ENCODE measurements at regions not wholly inside any gene's neighbourhood (a gene's known extent, or its start where the extent isn't known, plus 50 kb on each side); places are given as distances from the start of the nearest gene placed in this dataset.
A peak's percentile ranks its signal among the peaks of the same experiment; 100 is the strongest.
"Not testable (repeated sequence)": the region's sequence is repeated elsewhere in the genome, so short reads cannot be mapped to it uniquely, and the experiment has no call there.

GRCh38 chr12:45490232-45490881, 239.1 kb upstream of the ARID2 start:
- no peak for DNase-seq

DNA sequence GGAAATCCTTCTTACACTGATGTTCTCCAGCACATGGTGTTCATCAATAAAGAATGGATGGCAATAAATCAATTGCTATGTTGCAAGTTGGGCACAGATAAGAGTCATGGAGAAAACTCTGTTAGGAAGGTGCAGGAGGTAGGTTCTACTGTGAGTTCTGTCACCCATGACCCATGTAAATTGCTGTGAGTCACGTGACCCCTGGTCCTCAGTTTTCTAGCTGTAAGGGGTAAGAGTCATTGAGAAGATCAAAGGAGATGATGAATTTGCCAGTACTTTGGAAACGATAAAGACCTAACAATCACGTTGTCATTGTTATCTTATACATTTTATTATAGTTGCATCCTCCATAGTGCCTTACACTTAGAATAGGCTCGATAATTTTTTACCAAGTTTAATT, 235.2 kb upstream of the ARID2 start:
- DNase-seq = no peak

DNA sequence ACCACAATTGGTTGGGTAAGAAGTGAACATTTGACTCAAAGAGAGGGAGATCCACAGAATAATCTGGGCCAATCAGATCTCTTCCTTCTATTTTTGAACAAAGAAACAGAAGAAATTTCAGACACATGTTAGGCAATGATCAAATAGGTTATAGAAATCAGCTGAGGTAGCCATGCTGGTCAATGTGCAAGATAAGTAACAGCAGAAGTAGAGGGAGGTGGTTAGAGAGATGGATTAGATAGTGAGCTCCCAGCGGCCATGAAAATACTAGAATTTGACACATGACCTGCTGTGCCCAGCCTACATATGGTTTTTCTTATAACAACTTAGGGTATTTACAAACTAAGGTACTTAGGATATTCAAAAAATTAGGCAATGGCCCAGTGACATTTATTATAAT, 230.9 kb upstream of the ARID2 start:
- no peak for DNase-seq

- DNase-seq = no peak
These were observed 226.9 kb upstream of the ARID2 start for GRCh38 chr12:45502481-45503128.

DNA sequence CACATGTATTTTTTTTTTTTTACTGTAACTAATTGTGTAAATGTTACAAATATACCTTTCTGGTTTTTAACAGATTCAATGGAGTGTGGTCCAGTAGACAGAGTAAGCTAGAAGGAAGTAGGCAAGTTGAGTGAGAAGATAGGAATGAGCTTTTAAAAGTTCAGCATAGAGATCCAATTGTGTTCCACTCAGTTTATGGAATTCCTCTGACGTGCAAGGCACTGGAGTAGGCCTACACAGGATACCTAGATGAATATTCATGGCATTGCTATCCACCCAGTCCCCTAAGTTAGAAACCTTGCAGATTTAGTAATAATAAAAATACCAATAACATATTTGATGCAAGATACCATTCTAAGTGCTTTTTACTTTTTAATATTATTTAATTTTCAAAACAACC, 225.6 kb upstream of the ARID2 start:
- no peak for DNase-seq

DNA sequence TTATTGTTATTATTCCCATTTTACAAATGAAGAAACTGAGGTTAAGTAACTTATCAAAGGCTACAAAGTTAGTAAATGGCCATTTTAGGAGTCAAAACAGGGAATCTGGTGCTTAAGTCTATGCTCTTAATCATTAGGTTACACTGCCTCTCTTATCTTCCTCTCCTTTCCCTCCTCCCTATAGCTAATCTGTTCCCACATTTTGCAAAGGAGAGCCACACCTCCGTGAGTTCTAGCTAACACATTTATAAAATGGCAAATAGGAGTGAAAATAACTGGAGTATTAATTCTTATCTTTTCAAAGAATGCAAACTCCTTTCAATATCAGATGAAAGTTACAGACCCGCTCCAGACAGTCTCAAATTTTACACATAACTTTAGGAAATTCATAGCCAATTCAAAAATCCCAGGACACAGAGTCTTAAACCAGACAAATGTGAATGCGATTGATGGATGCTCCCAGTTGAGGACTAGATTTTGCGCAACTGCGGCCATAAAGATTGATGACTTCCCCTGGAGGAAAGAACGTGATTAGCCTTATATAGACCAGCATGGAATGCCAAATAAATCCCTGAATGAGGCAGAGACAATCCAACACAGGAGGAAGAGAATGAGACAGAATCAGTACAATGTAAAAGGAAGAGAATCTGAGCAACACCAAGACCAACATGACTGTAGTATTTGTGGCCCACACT, 225.0 kb upstream of the ARID2 start:
- no peak for DNase-seq

- no peak for DNase-seq
These were observed 220.3 kb upstream of the ARID2 start for GRCh38 chr12:45509187-45509586.

DNA sequence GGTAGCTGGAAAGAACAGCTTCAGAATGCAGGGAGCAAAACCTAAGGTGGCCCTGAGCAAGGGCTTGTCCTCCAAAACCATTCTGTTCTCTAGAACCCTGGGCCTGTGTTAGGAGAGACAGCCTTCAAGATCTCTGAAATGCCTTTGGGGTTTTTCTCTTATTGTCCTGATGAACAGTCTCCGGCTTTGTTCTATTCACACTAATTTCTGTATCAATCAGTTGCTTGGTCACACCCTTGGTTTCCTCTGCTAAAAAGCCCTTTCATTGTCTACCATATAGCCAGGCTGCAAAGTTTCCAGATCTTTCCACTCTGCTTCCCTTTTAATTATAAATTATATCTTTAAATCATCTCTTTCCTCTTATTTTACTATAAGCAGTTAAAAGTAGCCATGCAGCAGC, 219.9 kb upstream of the ARID2 start:
- no peak for DNase-seq

GRCh38 chr12:45517381-45517780, 212.1 kb upstream of the ARID2 start:
- DNase-seq = no peak

DNA sequence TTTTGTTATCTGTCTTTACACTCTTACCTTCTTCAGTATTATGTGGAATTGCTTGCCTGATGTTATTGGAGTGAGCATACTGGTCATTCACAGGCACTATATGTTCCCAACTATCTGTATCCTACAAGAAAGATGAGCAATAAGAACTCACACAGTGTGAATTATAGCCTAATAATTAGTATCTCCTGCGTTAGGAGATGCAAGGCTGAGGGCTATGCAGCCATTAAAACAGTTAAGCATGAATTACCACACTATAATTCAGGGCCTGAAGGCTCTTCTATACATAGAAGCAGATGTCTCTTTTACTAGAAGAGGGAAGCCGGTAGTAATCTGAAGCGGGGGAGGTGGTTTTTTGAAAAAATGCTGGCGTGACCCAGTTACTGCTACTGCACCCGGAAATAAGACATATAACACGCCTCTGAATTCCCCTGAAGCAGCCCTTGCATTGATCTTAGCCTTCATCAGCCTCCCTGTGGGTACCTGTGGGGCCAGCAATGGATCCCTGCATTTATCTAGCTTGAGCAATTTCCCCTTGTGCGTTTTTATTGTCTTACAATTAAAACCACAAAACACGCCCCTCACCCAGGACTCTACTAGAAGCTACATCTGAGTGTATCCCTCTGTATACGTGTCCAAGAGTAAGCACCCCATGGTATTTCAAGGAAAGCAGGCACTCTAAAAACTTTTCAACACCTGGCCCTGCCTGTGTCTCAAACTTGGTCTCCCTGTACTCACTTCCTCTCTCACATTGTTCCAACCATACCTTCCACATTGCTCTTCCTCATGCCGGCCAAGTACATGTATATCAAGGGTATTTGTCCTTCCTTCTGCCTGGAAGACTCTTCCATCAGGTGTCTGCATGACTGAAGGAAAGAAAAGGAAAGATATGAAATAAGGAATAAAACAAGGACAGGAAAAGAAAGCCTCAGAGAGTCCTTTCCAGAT, 210.9 kb upstream of the ARID2 start:
- DNase-seq = peak; percentile 20 to 37

- DNase-seq = no peak
These were observed 207.3 kb upstream of the ARID2 start for GRCh38 chr12:45522227-45522626.

GRCh38 chr12:45526823-45527222, 202.7 kb upstream of the ARID2 start:
- not testable (repeated sequence) for DNase-seq

DNA sequence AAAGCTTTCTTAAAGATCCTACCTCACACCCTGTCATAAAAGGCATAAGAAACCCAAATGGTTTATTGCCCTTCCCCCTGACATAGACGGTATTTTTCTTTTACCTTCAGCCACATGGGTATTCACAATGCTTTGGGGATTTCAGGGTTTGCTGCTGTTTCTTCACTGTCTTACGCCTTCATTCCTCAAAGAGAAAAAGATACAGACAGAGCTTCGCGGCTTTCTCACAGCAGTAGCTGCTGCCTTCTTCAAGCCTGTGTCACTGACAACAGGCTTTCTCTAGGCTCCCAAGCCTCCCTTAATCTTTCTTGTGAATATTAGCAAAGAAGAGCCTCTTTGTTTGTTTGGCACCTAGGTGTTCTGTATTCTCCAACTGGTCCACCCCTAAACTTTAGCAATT, 197.4 kb upstream of the ARID2 start:
- no peak for DNase-seq

DNA sequence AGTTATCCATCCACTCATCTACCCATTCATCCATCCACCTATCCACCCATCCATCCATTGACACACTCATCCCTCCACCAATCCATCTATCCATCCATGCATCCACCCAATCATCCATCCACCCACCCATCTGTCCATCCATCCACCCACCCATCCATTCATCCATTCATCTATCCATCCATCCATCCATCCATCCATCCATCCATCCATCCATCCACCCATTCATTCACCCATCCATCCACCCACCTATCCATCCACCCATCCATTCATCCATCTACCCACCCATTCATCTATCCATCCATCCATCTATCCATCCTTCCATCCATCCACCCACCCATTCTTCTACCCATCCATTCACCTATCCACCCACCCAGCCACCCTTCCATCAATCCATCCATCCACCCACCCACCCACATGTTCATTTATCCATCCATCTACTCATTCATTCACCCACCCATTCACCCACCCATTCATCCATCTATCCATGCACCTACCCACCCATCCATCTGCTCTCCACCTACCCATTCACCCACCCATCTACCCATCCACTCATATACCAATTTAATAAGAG, 193.8 kb upstream of the ARID2 start:
- no peak for DNase-seq

DNA sequence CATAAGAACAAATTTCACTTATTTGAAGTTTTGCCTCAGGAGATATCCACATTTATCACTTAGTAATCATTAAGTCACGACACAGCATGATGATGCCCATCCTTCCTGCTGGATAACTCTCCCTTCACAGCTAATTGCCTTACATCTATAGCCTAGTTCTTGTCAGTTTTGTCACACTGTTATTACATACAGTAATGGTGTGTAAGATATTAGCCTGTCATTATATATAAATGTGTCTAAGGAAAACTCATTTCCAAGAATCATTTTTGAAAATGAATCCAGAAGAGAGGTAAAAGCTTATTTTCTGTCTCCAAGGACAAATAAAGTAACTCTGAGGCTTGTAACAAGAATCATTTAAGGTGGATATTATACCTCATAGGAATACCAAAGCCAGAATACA, 193.2 kb upstream of the ARID2 start:
- DNase-seq = no peak

GRCh38 chr12:45540661-45541341, 188.7 kb upstream of the ARID2 start:
- DNase-seq = no peak

- DNase-seq = peak; percentile 24 to 38
These were observed 185.6 kb upstream of the ARID2 start for GRCh38 chr12:45543887-45544286.

GRCh38 chr12:45546545-45546944, 183.0 kb upstream of the ARID2 start:
- DNase-seq = no peak

GRCh38 chr12:45547132-45547531, 182.4 kb upstream of the ARID2 start:
- DNase-seq = no peak

GRCh38 chr12:45547822-45548221, 181.7 kb upstream of the ARID2 start:
- no peak for DNase-seq

DNA sequence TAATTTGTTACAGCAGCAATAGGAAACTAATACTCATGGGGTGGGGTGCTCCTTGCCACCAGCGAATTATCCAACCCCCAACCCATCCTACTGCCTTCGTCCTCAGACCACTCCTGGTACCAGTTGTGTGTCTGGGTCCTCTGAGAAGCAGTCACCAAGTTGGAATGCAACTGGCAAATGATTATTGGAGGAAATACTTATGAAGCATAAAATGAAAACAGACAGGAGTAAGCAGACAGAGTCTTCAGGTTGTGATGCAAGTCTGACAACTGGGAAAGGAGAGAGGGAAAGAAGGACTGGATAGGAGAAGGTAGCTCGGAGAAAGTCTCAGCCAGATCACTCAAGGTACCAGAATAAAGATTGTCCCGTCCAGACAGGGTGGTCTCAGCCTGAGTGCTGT, 181.1 kb upstream of the ARID2 start:
- DNase-seq = no peak

DNA sequence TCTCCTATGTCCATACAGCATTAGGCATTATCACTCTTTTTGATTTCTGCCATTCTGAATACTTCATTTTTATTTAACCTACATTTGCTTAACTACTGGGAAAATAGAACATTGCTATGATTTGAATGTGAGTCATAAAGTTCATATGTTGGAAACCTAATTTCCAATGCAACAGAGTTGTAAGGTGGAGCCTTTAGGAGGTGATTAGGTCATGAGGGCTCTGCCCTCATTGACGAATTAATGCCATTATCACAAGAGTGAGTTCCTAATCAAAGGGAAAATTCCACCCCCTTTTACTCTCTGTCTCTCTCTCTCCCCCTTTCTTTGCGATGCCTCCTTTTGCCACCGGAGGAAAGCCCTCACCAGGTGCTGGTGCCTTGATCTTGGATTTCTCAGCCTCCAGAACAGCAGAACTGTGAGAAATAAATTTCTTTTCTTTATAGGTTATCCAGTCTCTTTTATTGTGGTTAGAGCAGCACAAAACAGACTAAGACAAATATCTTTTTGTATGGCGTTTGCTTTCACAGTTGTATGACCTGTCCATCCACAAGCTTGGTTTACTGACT, 180.1 kb upstream of the ARID2 start:
- DNase-seq = no peak

All from activated CD4-positive, alpha-beta T cell treated with anti-CD3 and anti-CD28 coated beads, Interleukin-2, amount 50 U/mL, for 48 hours (primary cell).